H1 (cell line): ENCODE measurements at regions not wholly inside any gene's neighbourhood (a gene's known extent, or its start where the extent isn't known, plus 50 kb on each side); places are given as distances from the start of the nearest gene placed in this dataset.

ENCODE experiments used
- CTCF ChIA-PET: fragments of 300-600 bp; sonication (Branson Sonifier 250); formaldehyde crosslinking; loops from one replicate; lab custom pipeline; 2021; ENCODE audit not compliant: partially characterized antibody; lab: Charles Lee
- POLR2A ChIA-PET: fragments of 300-600 bp; sonication (Branson Sonifier 250); formaldehyde crosslinking; loops from one replicate; lab custom pipeline; 2021; ENCODE audit warnings: inconsistent platforms; ENCODE audit not compliant: partially characterized antibody; lab: Charles Lee
- DNase-seq, 2 experiments: peaks; one replicate each; pipeline versions ENCODE4 v3.0.0 to v3.0.0-alpha.2; 2010 to 2022; ENCODE audit warnings: low spot score in 2 of 2, low read depth in 1 of 2, mixed read lengths in 1 of 2
- FAIRE-seq: peaks from 2 replicates; lab custom pipeline; 2011; peaks lifted over from hg19 to GRCh38; lab: Jason Lieb, UNC
- H2AFZ ChIP-seq: 2 replicates; pipeline ENCODE4 v1.8.1; 2012; ENCODE audit warnings: low read length, inconsistent platforms
- H2AK5ac ChIP-seq: 2 replicates; pipeline ENCODE4 v1.6.1; 2013; ENCODE audit warnings: low read depth, low read length
- H2BK120ac ChIP-seq: replicated peaks from 2 replicates; pipeline ENCODE3; 2013; ENCODE audit warnings: low read depth, low read length, inconsistent platforms
- H2BK12ac ChIP-seq: 2 replicates; pipeline ENCODE4 v1.6.1; 2013; ENCODE audit warnings: low read depth, low read length
- H2BK15ac ChIP-seq: 2 replicates; pipeline ENCODE4 v1.6.1; 2013; ENCODE audit warnings: low read length
- H2BK20ac ChIP-seq: 2 replicates; pipeline ENCODE4 v1.6.1; 2013; ENCODE audit warnings: low read length
- H2BK5ac ChIP-seq: 2 replicates; pipeline ENCODE4 v1.6.1; 2013; ENCODE audit warnings: low read depth, low read length
- H3K14ac ChIP-seq: 2 replicates; pipeline ENCODE4 v1.6.1; 2013; ENCODE audit warnings: inconsistent platforms; ENCODE audit not compliant: insufficient read length
- H3K18ac ChIP-seq: 2 replicates; pipeline ENCODE4 v1.6.1; 2013; ENCODE audit warnings: low read length; ENCODE audit errors: extremely low read depth
- H3K23ac ChIP-seq: 2 replicates; pipeline ENCODE4 v1.6.1; 2013; ENCODE audit warnings: inconsistent platforms; ENCODE audit not compliant: insufficient read length
- H3K23me2 ChIP-seq: 2 replicates; pipeline ENCODE4 v1.6.1; 2013; ENCODE audit warnings: low read depth, low read length
- H3K27ac ChIP-seq: 2 replicates; pipeline ENCODE4 v1.6.1; 2011; ENCODE audit warnings: low read depth, low read length, inconsistent platforms
- H3K27me3 ChIP-seq, 4 experiments: replicated peaks in 1 of 4; 1 replicate in 1 of 4; 2 replicates in 3 of 4; pipeline versions ENCODE4 v1.6.1 to v1.8.1; 2011 to 2013; ENCODE audit warnings: low read length in 3 of 4, mild to moderate bottlenecking in 3 of 4, inconsistent platforms in 2 of 4, mixed read lengths in 2 of 4, moderate library complexity in 1 of 4; ENCODE audit not compliant: control insufficient read depth in 3 of 4, insufficient read depth in 3 of 4; ENCODE audit errors: extremely low read depth in 1 of 4
- H3K36me3 ChIP-seq, 4 experiments: 2 replicates each; pipeline versions ENCODE4 v1.6.1 to v1.8.1; 2011 to 2013; ENCODE audit warnings: mild to moderate bottlenecking in 4 of 4, low read length in 3 of 4, moderate library complexity in 2 of 4, control low read depth in 1 of 4, inconsistent platforms in 1 of 4; ENCODE audit not compliant: insufficient read depth in 4 of 4, control insufficient read depth in 2 of 4
- H3K4ac ChIP-seq: replicated peaks from 2 replicates; pipeline ENCODE3; 2013; ENCODE audit warnings: low read length, low read depth, mixed read lengths, inconsistent platforms; ENCODE audit not compliant: insufficient read length
- H3K4me1 ChIP-seq, 4 experiments: replicated peaks in 1 of 4; 1 replicate in 1 of 4; 2 replicates in 3 of 4; pipeline versions ENCODE4 v1.6.1 to v1.8.1; 2011 to 2013; ENCODE audit warnings: low read length in 3 of 4, inconsistent platforms in 2 of 4, mixed read lengths in 1 of 4; ENCODE audit not compliant: insufficient read depth in 4 of 4, control insufficient read depth in 3 of 4
- H3K4me2 ChIP-seq, 2 experiments: 2 replicates each; pipeline versions ENCODE4 v1.6.1 to v1.8.1; 2011 to 2013; ENCODE audit warnings: low read depth in 2 of 2, low read length in 2 of 2, control low read depth in 1 of 2, inconsistent platforms in 1 of 2, mild to moderate bottlenecking in 1 of 2; ENCODE audit not compliant: insufficient read depth in 1 of 2
- H3K4me3 ChIP-seq, 4 experiments: fragments of 200-600, 300-600 bp in 1 of 4; sonication (generic), shearing (Covaris generic), sonication (Bioruptor Twin) in 1 of 4; 2 replicates each; pipeline versions ENCODE4 v1.5.1 to v1.8.1; 2011 to 2016; ENCODE audit warnings: low read length in 4 of 4, low read depth in 3 of 4, control low read depth in 2 of 4, inconsistent platforms in 2 of 4, mild to moderate bottlenecking in 2 of 4, mixed read lengths in 1 of 4, moderate library complexity in 1 of 4; ENCODE audit not compliant: insufficient read depth in 2 of 4; ENCODE audit errors: extremely low read depth in 1 of 4
- H3K56ac ChIP-seq: replicated peaks from 2 replicates; pipeline ENCODE3; 2013; ENCODE audit warnings: low read depth, mild to moderate bottlenecking, mixed read lengths, low read length, inconsistent platforms; ENCODE audit not compliant: insufficient read length
- H3K79me1 ChIP-seq: 2 replicates; pipeline ENCODE4 v1.6.1; 2013; ENCODE audit warnings: low read depth, low read length, control low read depth
- H3K79me2 ChIP-seq, 2 experiments: 2 replicates each; pipeline versions ENCODE4 v1.6.1 to v1.8.1; 2012 to 2013; ENCODE audit warnings: low read length in 2 of 2, mild to moderate bottlenecking in 2 of 2, inconsistent platforms in 1 of 2; ENCODE audit not compliant: insufficient read depth in 2 of 2, control insufficient read depth in 1 of 2
- H3K9ac ChIP-seq, 4 experiments: replicated peaks in 1 of 4; 1 replicate in 1 of 4; 2 replicates in 3 of 4; pipeline versions ENCODE4 v1.6.1 to v1.8.1; 2011 to 2013; ENCODE audit warnings: low read depth in 3 of 4, low read length in 3 of 4, control low read depth in 2 of 4, mild to moderate bottlenecking in 2 of 4, moderate library complexity in 2 of 4, inconsistent platforms in 1 of 4; ENCODE audit errors: extremely low read depth in 1 of 4
- H3K9me3 ChIP-seq, 2 experiments: 2 replicates each; pipeline versions ENCODE4 v1.6.1 to v1.8.1; 2012 to 2013; ENCODE audit warnings: mild to moderate bottlenecking in 2 of 2, moderate library complexity in 2 of 2, control low read depth in 1 of 2, inconsistent platforms in 1 of 2, low read depth in 1 of 2, low read length in 1 of 2, mixed read lengths in 1 of 2; ENCODE audit not compliant: insufficient read depth in 2 of 2
- H4K20me1 ChIP-seq, 2 experiments: replicated peaks in 1 of 2; 2 replicates each; pipeline versions ENCODE3 to v1.8.1; 2011 to 2013; ENCODE audit warnings: inconsistent platforms in 2 of 2, low read length in 2 of 2, mild to moderate bottlenecking in 1 of 2; ENCODE audit not compliant: insufficient read depth in 2 of 2, control insufficient read depth in 1 of 2
- H4K5ac ChIP-seq: 2 replicates; pipeline ENCODE4 v1.6.1; 2013; ENCODE audit warnings: low read length, low read depth, mixed read lengths, inconsistent platforms; ENCODE audit not compliant: insufficient read length
- H4K8ac ChIP-seq: 2 replicates; pipeline ENCODE4 v1.8.0; 2013; ENCODE audit warnings: mild to moderate bottlenecking, moderate library complexity, low read length, inconsistent platforms; ENCODE audit not compliant: insufficient read depth; ENCODE audit errors: extremely low read depth
- H4K91ac ChIP-seq: replicated peaks from 2 replicates; pipeline ENCODE3; 2013; ENCODE audit warnings: low read length, mixed read lengths, inconsistent platforms; ENCODE audit not compliant: insufficient read length
- BACH1 ChIP-seq: IDR thresholded peaks from 2 replicates; pipeline ENCODE4 v1.6.1; 2012; ENCODE audit warnings: low read length, improper control_type of control experiment
- CTBP2 ChIP-seq: IDR thresholded peaks from 2 replicates; pipeline ENCODE4 v1.7.0; 2011; ENCODE audit warnings: borderline replicate concordance, mild to moderate bottlenecking, moderate library complexity, mixed read lengths, low read length; ENCODE audit not compliant: insufficient read depth, insufficient read length
- GTF2F1 ChIP-seq: IDR thresholded peaks from 2 replicates; pipeline ENCODE4 v1.6.1; 2012; ENCODE audit warnings: low read depth, low read length, improper control_type of control experiment, borderline replicate concordance
- HDAC6 ChIP-seq: IDR thresholded peaks from one replicate; pipeline ENCODE4 v1.7.1; 2012; ENCODE audit warnings: low read depth, mild to moderate bottlenecking, inconsistent platforms, low read length, moderate library complexity
- JUND ChIP-seq: IDR thresholded peaks from 2 replicates; pipeline ENCODE4 v1.6.1; 2011; ENCODE audit warnings: mild to moderate bottlenecking, improper control_type of control experiment, low read length
- KDM5A ChIP-seq: fragments of 200-600 bp; IDR thresholded peaks from 2 replicates; pipeline ENCODE4 v1.7.1; 2012; ENCODE audit warnings: mild to moderate bottlenecking, low read length, inconsistent platforms, mixed read lengths
- POLR2A ChIP-seq, 2 experiments: IDR thresholded peaks; 1 replicate in 1 of 2; 2 replicates in 1 of 2; pipeline ENCODE4 v1.6.1; 2011; ENCODE audit warnings: low read depth in 2 of 2, low read length in 2 of 2, mild to moderate bottlenecking in 2 of 2; ENCODE audit errors: control extremely low read depth in 1 of 2
- POLR2AphosphoS5 ChIP-seq: IDR thresholded peaks from 2 replicates; pipeline ENCODE4 v1.6.1; 2011; ENCODE audit warnings: low read depth, low read length
- RNF2 ChIP-seq: fragments of 200-900, 300-1000 bp; sonication (generic); IDR thresholded peaks from 2 replicates; pipeline ENCODE4 v1.7.1; 2016; ENCODE audit warnings: borderline replicate concordance, low read depth, mild to moderate bottlenecking, antibody characterized with exemption, low read length; ENCODE audit not compliant: poor library complexity, severe bottlenecking; ENCODE audit errors: missing control alignments
- SAP30 ChIP-seq: fragments of 300-600 bp; sonication (generic); IDR thresholded peaks from 2 replicates; pipeline ENCODE4 v1.7.1; 2012; ENCODE audit warnings: low read length, moderate library complexity, mild to moderate bottlenecking, inconsistent platforms; ENCODE audit not compliant: insufficient read depth, insufficient replicate concordance
- SIN3A ChIP-seq, 2 experiments: IDR thresholded peaks in 1 of 2; conservative IDR thresholded peaks in 1 of 2; 2 replicates each; pipeline ENCODE4 v1.6.1; 2011 to 2012; ENCODE audit warnings: low read length in 2 of 2, improper control_type of control experiment in 1 of 2, low read depth in 1 of 2, mild to moderate bottlenecking in 1 of 2
- SIRT6 ChIP-seq: IDR thresholded peaks from one replicate; pipeline ENCODE4 v1.7.1; 2012; ENCODE audit warnings: low read length, inconsistent platforms
- TBP ChIP-seq: IDR thresholded peaks from 2 replicates; pipeline ENCODE4 v1.6.1; 2011; ENCODE audit warnings: low read depth, low read length, improper control_type of control experiment
- WGBS, 2 experiments: shearing (Covaris generic) in 1 of 2; methylation state at CpG; one replicate each; pipeline versions ENCODE4 v1.1.6 to v1.1.7; 2013 to 2015; ENCODE audit warnings: low lambda C conversion rate in 2 of 2, mixed read lengths in 2 of 2, inconsistent platforms in 1 of 2, low coverage in 1 of 2, missing lambda C conversion rate in 1 of 2; ENCODE audit not compliant: insufficient replicate concordance in 2 of 2, insufficient coverage in 1 of 2, insufficient read length in 1 of 2; ENCODE audit errors: extremely low coverage in 1 of 2, missing lambda C conversion rate in 1 of 2; 5-methylcytosine and 5-hydroxymethylcytosine counted together
- TF ChIP-seq, protein P1 (sequence below): IDR thresholded peaks from 2 replicates; pipeline ENCODE4 v1.6.1; 2011; ENCODE audit warnings: low read depth, mild to moderate bottlenecking, low read length; ENCODE audit not compliant: insufficient read depth

DNA sequence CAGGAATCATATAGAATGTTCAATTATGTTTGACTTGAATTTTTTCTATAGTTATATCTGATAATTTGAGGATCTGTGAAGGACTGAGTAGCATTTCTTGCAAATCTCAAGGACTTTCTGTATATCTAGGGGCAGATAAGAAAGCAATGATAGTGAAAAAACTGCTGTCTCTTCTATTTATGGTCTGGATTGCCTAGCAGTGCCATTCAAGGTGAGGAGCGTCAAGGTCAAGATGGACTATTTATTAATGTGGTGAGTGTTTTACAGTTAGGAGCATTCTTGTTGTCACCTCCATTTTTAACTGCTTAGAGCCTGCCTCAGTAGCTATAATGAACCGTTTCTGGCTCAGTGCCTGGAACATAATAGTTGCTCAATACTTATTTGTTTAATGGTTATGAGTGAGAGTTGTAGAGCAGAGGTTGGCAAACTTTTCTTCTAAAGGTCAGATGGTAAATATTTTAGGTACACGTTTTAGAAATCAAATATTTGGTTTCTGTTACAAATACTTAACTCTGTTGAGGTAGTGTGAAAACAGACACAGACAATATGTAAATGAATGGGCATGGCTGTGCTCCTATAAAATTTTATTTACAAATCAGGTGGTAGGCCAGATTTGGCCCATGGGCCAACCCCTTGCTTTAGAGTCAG lies 523.2 kb upstream of the IGFBP7 start:
- H2BK5ac ChIP-seq: no peak overlapping the region
- no peak overlapping the region for H2AFZ ChIP-seq
- no peak overlapping the region for H2BK20ac ChIP-seq
- no peak overlapping the region for H3K27ac ChIP-seq
- H3K79me2 ChIP-seq: no peaks in the 10 kb centered on the region
- no peak overlapping the region for H4K91ac ChIP-seq
- POLR2A ChIA-PET: no interaction called here
- no peak overlapping the region for H2BK12ac ChIP-seq
- H3K4ac ChIP-seq: no peak overlapping the region
- DNase-seq (no peak), FAIRE-seq (no peak)
- no peak overlapping the region for H3K18ac ChIP-seq
- H3K4me3 ChIP-seq: no peak overlapping the region
- H4K5ac ChIP-seq: no peak overlapping the region
- CTCF ChIA-PET: no interaction called here
- H3K36me3 ChIP-seq: no peaks in the 10 kb centered on the region
- no peak overlapping the region for H3K9ac ChIP-seq
- H3K23ac ChIP-seq: no peak overlapping the region
- H3K79me1 ChIP-seq: no peaks in the 10 kb centered on the region
- no peak overlapping the region for H4K8ac ChIP-seq
- H2AK5ac ChIP-seq: no peak overlapping the region
- H4K20me1 ChIP-seq: no peaks in the 10 kb centered on the region
- no peaks in the 10 kb centered on the region for H3K27me3 ChIP-seq
- no peak overlapping the region for H2BK15ac ChIP-seq
- no peak overlapping the region for H3K4me2 ChIP-seq
- no peak overlapping the region for H3K14ac ChIP-seq
- H3K9me3 ChIP-seq: no peaks in the 10 kb centered on the region
- H3K23me2 ChIP-seq: no peaks in the 10 kb centered on the region
- no peak overlapping the region for H3K56ac ChIP-seq
- H3K4me1 ChIP-seq: no peaks in the 10 kb centered on the region
- H2BK120ac ChIP-seq: no peak overlapping the region
- WGBS, 2 experiments: 84% methylated on average over 3 of the region's 3 CpGs; no CpG with 5 or more reads in 1 of the 2 experiments
- TF ChIP-seq POLR2A (IDR thresholded peaks at IDR 0.05; ENCODE audit: control extremely low read depth in 1 of 2, low read depth in 2 of 2, low read length in 2 of 2) (no peak), POLR2AphosphoS5 (no peak), GTF2F1 (no peak), SIN3A (conservative IDR thresholded peaks at IDR 0.05 in 1 of 2, IDR thresholded peaks at IDR 0.05 in 1 of 2; ENCODE audit: low read depth in 1 of 2, low read length in 2 of 2) (no peak), RNF2 (no peak), HDAC6 (no peak), KDM5A (no peak), BACH1 (no peak), SIRT6 (no peak), SAP30 (no peak), JUND (no peak), CTBP2 (no peak), TBP (no peak)
- TF ChIP-seq, protein P1, sequence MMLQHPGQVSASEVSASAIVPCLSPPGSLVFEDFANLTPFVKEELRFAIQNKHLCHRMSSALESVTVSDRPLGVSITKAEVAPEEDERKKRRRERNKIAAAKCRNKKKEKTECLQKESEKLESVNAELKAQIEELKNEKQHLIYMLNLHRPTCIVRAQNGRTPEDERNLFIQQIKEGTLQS: no peak
